Vagina (tissue), 2 donors: ENCODE measurements at regions not wholly inside any gene's neighbourhood (a gene's known extent, or its start where the extent isn't known, plus 50 kb on each side); places are given as distances from the start of the nearest gene placed in this dataset.

ENCODE experiments used
- DNase-seq, 2 donors: peaks; one replicate each; pipeline ENCODE4 v3.0.0-alpha.2; 2017; ENCODE audit errors: extremely low spot score in 2 of 2
- H3K27ac ChIP-seq: fragments of 200-600 bp; sonication (generic); one replicate; pipeline ENCODE4 v1.5.1; 2019
- H3K27me3 ChIP-seq: fragments of 200-600 bp; sonication (generic); one replicate; pipeline ENCODE4 v1.5.1; 2019
- H3K36me3 ChIP-seq, 2 donors: fragments of 200-600 bp; sonication (generic); one replicate each; pipeline ENCODE4 v1.5.1; 2017 to 2019
- H3K4me1 ChIP-seq: fragments of 200-600 bp; sonication (generic); one replicate; pipeline ENCODE4 v1.5.1; 2019
- H3K4me3 ChIP-seq, 2 donors: fragments of 200-600 bp; sonication (generic); 1 replicate in 1 of 2; 2 replicates in 1 of 2; pipeline ENCODE4 v1.5.1; 2016 to 2019
- H3K9me3 ChIP-seq: fragments of 200-600 bp; sonication (generic); one replicate; pipeline ENCODE4 v1.5.1; 2019
- CTCF ChIP-seq, 3 experiments: fragments of 450-650 bp in 2 of 3; fragments of 200-600 bp in 1 of 3; sonication (generic) in 1 of 3; IDR thresholded peaks; one replicate each; pipeline ENCODE4 v1.5.1; 2017 to 2019; ENCODE audit warnings: antibody characterized with exemption in 3 of 3, mild to moderate bottlenecking in 2 of 3, moderate library complexity in 2 of 3
- POLR2A ChIP-seq, 2 donors: fragments of 450-650 bp; IDR thresholded peaks; one replicate each; pipeline ENCODE4 v1.6.1; 2017; ENCODE audit warnings: antibody characterized with exemption in 2 of 2, mild to moderate bottlenecking in 2 of 2, moderate library complexity in 2 of 2
- POLR2AphosphoS5 ChIP-seq, 2 donors: sonication (generic); formaldehyde crosslinking; IDR thresholded peaks; one replicate each; pipeline ENCODE4 v1.9.0; 2017; ENCODE audit warnings: antibody characterized with exemption in 2 of 2, mild to moderate bottlenecking in 2 of 2, low read depth in 1 of 2; ENCODE audit not compliant: insufficient read depth in 1 of 2
- intact Hi-C: fragments of 100-400 bp; cut with DNase I; formaldehyde crosslinking; loops from one replicate; pipeline ENCODE4 v1.15.1; 2023

GRCh38 chr2:145412155-145412554 lies 892.2 kb upstream of the ZEB2 start:
- H3K4me3 ChIP-seq, result no peak overlapping the region
- intact Hi-C loops, result no loop called here
- H3K9me3 ChIP-seq, result no peaks in the 10 kb centered on the region
- DNase-seq, result no peak
- no peaks in the 10 kb centered on the region for H3K27me3 ChIP-seq
- no peak for TF ChIP-seq POLR2A (IDR thresholded peaks at IDR 0.05)
- TF ChIP-seq POLR2AphosphoS5 (IDR thresholded peaks at IDR 0.05; ENCODE audit: insufficient read depth in 1 of 2, low read depth in 1 of 2), result no peak
- TF ChIP-seq CTCF (IDR thresholded peaks at IDR 0.05), result no peak
- H3K36me3 ChIP-seq, result no peaks in the 10 kb centered on the region
- H3K4me1 ChIP-seq, result no peaks in the 10 kb centered on the region
- H3K27ac ChIP-seq, result no peak overlapping the region

GRCh38 chr2:145411493-145411892 lies 891.6 kb upstream of the ZEB2 start:
- Histone ChIP-seq H3K9me3 (no peaks in the 10 kb centered on the region), H3K4me1 (no peaks in the 10 kb centered on the region), H3K4me3 (no peak overlapping the region), H3K27ac (no peak overlapping the region), H3K36me3 (no peaks in the 10 kb centered on the region), H3K27me3 (no peaks in the 10 kb centered on the region)
- intact Hi-C loops, result no loop called here
- DNase-seq, result no peak
- no peak for TF ChIP-seq POLR2AphosphoS5 (IDR thresholded peaks at IDR 0.05; ENCODE audit: insufficient read depth in 1 of 2, low read depth in 1 of 2)
- TF ChIP-seq CTCF (IDR thresholded peaks at IDR 0.05), result no peak
- no peak for TF ChIP-seq POLR2A (IDR thresholded peaks at IDR 0.05)

- Histone ChIP-seq H3K27ac (no peak overlapping the region), H3K4me3 (no peak overlapping the region), H3K27me3 (no peaks in the 10 kb centered on the region), H3K36me3 (no peaks in the 10 kb centered on the region), H3K4me1 (no peaks in the 10 kb centered on the region), H3K9me3 (no peaks in the 10 kb centered on the region)
- DNase-seq, result no peak
- TF ChIP-seq POLR2AphosphoS5 (IDR thresholded peaks at IDR 0.05; ENCODE audit: insufficient read depth in 1 of 2, low read depth in 1 of 2) (no peak), CTCF (IDR thresholded peaks at IDR 0.05) (no peak), POLR2A (IDR thresholded peaks at IDR 0.05) (no peak)
- intact Hi-C loops, result no loop called here
Observed at GRCh38 chr2:145410086-145410485, 890.2 kb upstream of the ZEB2 start.

GRCh38 chr2:145408980-145409379 lies 889.1 kb upstream of the ZEB2 start:
- no peak for DNase-seq
- no peak overlapping the region for H3K4me3 ChIP-seq
- no peaks in the 10 kb centered on the region for H3K27me3 ChIP-seq
- no peaks in the 10 kb centered on the region for H3K36me3 ChIP-seq
- no peaks in the 10 kb centered on the region for H3K4me1 ChIP-seq
- no peaks in the 10 kb centered on the region for H3K9me3 ChIP-seq
- TF ChIP-seq POLR2AphosphoS5 (IDR thresholded peaks at IDR 0.05; ENCODE audit: insufficient read depth in 1 of 2, low read depth in 1 of 2) (no peak), POLR2A (IDR thresholded peaks at IDR 0.05) (no peak), CTCF (IDR thresholded peaks at IDR 0.05) (no peak)
- intact Hi-C loops, result no loop called here
- H3K27ac ChIP-seq, result no peak overlapping the region

GRCh38 chr2:145404690-145405089 lies 884.8 kb upstream of the ZEB2 start:
- Histone ChIP-seq H3K36me3 (no peaks in the 10 kb centered on the region), H3K9me3 (no peaks in the 10 kb centered on the region), H3K27ac (no peak overlapping the region), H3K4me1 (no peaks in the 10 kb centered on the region), H3K4me3 (no peak overlapping the region), H3K27me3 (no peaks in the 10 kb centered on the region)
- no peak for TF ChIP-seq POLR2AphosphoS5 (IDR thresholded peaks at IDR 0.05; ENCODE audit: insufficient read depth in 1 of 2, low read depth in 1 of 2)
- no peak for DNase-seq
- intact Hi-C loops, result no loop called here
